ENCODE measurements at regions not wholly inside any gene's neighbourhood (a gene's known extent, or its start where the extent isn't known, plus 50 kb on each side); places are given as distances from the start of the nearest gene placed in this dataset.

GRCh38 chr17:69757688-69758430 is 317.2 kb upstream of the KCNJ16 start:
- TF ChIP-seq CTCF (IDR thresholded peaks at IDR 0.05; ENCODE audit: borderline replicate concordance, insufficient read depth, low read depth, low read length) = no peak
- H3K4me3 ChIP-seq (ENCODE audit: low read depth, low read length) = no peak overlapping the region

DNA sequence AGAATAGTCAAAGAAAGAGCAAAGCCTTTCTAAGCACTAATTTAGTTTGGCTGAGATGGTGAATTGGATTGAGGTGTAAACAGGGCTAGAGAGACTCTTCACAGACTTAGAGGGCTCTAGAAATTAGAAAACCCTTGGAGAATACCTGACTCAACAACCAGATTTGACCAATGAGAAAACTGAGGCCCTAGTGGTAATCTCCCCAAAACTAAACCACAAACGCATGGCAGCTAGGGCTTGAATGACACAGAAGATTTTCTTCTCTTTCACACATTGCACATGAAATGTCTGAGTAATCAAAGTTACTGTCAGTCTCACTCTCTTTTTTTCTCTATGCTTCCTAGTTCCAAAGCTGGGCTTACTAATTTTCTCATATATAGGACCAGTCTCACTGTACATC is 314.5 kb upstream of the KCNJ16 start:
- H3K4me3 ChIP-seq (ENCODE audit: low read depth, low read length) = no peak overlapping the region
- TF ChIP-seq CTCF (IDR thresholded peaks at IDR 0.05; ENCODE audit: borderline replicate concordance, insufficient read depth, low read depth, low read length) = no peak

DNA sequence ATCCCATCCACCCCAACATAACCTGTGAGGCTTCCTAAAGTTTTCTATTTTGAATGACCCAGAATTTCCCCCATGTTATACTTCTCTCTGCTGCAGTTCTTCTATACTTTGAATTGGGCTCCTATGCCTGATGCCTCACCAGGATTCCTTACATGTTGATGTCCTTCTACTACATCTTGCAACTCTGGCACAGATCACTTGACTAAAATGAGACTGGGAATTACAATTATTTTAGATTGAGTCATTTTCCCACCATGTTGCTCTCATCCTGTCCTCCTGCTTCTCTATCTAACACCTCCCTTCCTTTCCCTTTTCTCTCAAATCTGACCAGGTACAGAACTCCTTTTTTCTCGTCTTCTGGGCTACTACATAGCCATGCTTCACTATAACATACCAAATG is 314.0 kb upstream of the KCNJ16 start:
- TF ChIP-seq CTCF (IDR thresholded peaks at IDR 0.05; ENCODE audit: borderline replicate concordance, insufficient read depth, low read depth, low read length) = no peak
- H3K4me3 ChIP-seq (ENCODE audit: low read depth, low read length) = no peak overlapping the region

GRCh38 chr17:69761767-69762321 is 313.2 kb upstream of the KCNJ16 start:
- TF ChIP-seq CTCF (IDR thresholded peaks at IDR 0.05; ENCODE audit: borderline replicate concordance, insufficient read depth, low read depth, low read length) = no peak
- H3K4me3 ChIP-seq (ENCODE audit: low read depth, low read length) = no peak overlapping the region

DNA sequence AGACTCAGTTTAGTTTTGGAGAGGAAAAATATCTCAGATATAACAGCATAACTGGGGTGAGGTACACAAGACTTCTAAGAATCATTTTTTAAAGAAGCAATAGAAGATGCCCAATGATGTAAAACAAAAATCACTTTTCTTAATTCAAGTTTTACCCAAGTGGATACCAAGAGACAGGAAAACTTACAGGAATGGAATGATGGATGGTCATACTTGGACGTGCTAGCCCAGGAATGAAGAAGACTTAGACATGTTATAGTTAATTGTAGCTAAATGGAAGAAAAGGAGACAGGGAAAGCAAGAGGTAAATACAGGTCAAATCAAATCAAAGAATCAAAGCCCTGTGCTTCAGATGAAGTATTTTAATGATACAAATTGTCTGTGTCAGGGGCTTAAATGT is 312.7 kb upstream of the KCNJ16 start:
- TF ChIP-seq CTCF (IDR thresholded peaks at IDR 0.05; ENCODE audit: borderline replicate concordance, insufficient read depth, low read depth, low read length) = no peak
- no peak overlapping the region for H3K4me3 ChIP-seq (ENCODE audit: low read depth, low read length)

DNA sequence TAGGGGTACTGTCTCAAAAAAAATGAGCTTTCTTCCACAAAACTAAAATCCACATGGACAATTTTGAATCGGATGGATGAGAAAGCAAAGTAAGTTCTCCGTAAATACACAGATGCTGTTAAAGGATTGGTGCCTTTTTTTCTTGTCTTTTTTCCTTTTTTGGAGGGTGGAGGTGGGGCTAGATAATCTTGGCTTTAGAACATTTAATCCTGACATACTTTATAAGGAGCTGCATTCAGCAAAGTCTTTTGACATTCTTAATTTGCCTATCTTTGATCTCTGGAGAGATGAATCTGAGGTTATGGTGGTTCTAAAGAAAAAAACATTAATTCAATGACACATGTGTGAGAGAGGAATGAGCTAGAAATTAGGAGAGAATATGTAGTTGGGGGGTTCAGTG is 312.3 kb upstream of the KCNJ16 start:
- H3K4me3 ChIP-seq (ENCODE audit: low read depth, low read length) = no peak overlapping the region
- TF ChIP-seq CTCF (IDR thresholded peaks at IDR 0.05; ENCODE audit: borderline replicate concordance, insufficient read depth, low read depth, low read length) = no peak

GRCh38 chr17:69763503-69763902 is 311.5 kb upstream of the KCNJ16 start:
- no peak overlapping the region for H3K4me3 ChIP-seq (ENCODE audit: low read depth, low read length)
- no peak for TF ChIP-seq CTCF (IDR thresholded peaks at IDR 0.05; ENCODE audit: borderline replicate concordance, insufficient read depth, low read depth, low read length)

All from GM12875 (cell line).